ENCODE measurements at regions not wholly inside any gene's neighbourhood (a gene's known extent, or its start where the extent isn't known, plus 50 kb on each side); places are given as distances from the start of the nearest gene placed in this dataset.

GRCh38 chr1:165052936-165053335 is 303.6 kb downstream of the LMX1A start (continued):
- TF ChIP-seq SNAI2 (CRISPR knock-in tag; IDR thresholded peaks at IDR 0.05) = no peak
- TF ChIP-seq ISL1 (CRISPR knock-in tag; IDR thresholded peaks at IDR 0.05) = no peak
- TF ChIP-seq ESRRG (CRISPR knock-in tag; IDR thresholded peaks at IDR 0.05) = no peak
- no peak for TF ChIP-seq RARB (CRISPR knock-in tag; IDR thresholded peaks at IDR 0.05)

GRCh38 chr1:165052431-165052830 is 304.1 kb downstream of the LMX1A start:
- TF ChIP-seq RARB (CRISPR knock-in tag; IDR thresholded peaks at IDR 0.05) (no peak), TSHZ2 (CRISPR knock-in tag; IDR thresholded peaks at IDR 0.05) (no peak), GLIS3 (CRISPR knock-in tag; IDR thresholded peaks at IDR 0.05) (no peak), BACH2 (CRISPR knock-in tag; IDR thresholded peaks at IDR 0.05; ENCODE audit: borderline replicate concordance) (no peak), CSDC2 (CRISPR knock-in tag; IDR thresholded peaks at IDR 0.05) (no peak), ZFP3 (CRISPR knock-in tag; IDR thresholded peaks at IDR 0.05) (no peak), OSR1 (CRISPR knock-in tag; IDR thresholded peaks at IDR 0.05) (no peak), ESRRG (CRISPR knock-in tag; IDR thresholded peaks at IDR 0.05) (no peak), ZC3H10 (CRISPR knock-in tag; IDR thresholded peaks at IDR 0.05) (no peak), ISL1 (CRISPR knock-in tag; IDR thresholded peaks at IDR 0.05) (no peak), ARNTL (CRISPR knock-in tag; IDR thresholded peaks at IDR 0.05; ENCODE audit: borderline replicate concordance, low read depth) (no peak)
- no peak for ATAC-seq

- ATAC-seq = no peak
- TF ChIP-seq BACH2 (CRISPR knock-in tag; IDR thresholded peaks at IDR 0.05; ENCODE audit: borderline replicate concordance) (no peak), ZFP30 (CRISPR knock-in tag; IDR thresholded peaks at IDR 0.05) (no peak), TCF4 (CRISPR knock-in tag; IDR thresholded peaks at IDR 0.05; ENCODE audit: borderline replicate concordance) (no peak), TOX (CRISPR knock-in tag; IDR thresholded peaks at IDR 0.05; ENCODE audit: borderline replicate concordance) (no peak), POU6F1 (CRISPR knock-in tag; IDR thresholded peaks at IDR 0.05; ENCODE audit: borderline replicate concordance, low read depth) (no peak), GLIS3 (CRISPR knock-in tag; IDR thresholded peaks at IDR 0.05) (no peak), ESRRG (CRISPR knock-in tag; IDR thresholded peaks at IDR 0.05) (no peak), SNAI2 (CRISPR knock-in tag; IDR thresholded peaks at IDR 0.05) (no peak), CREB5 (CRISPR knock-in tag; IDR thresholded peaks at IDR 0.05; ENCODE audit: low read depth) (no peak)
Measured at GRCh38 chr1:165050246-165050645, 306.3 kb downstream of the LMX1A start.

GRCh38 chr1:165047994-165048393 is 308.5 kb downstream of the LMX1A start:
- no peak for ATAC-seq
- no peak for TF ChIP-seq TOX (CRISPR knock-in tag; IDR thresholded peaks at IDR 0.05; ENCODE audit: borderline replicate concordance)
- TF ChIP-seq SNAI2 (CRISPR knock-in tag; IDR thresholded peaks at IDR 0.05) = no peak
- no peak for TF ChIP-seq ZFP3 (CRISPR knock-in tag; IDR thresholded peaks at IDR 0.05)
- TF ChIP-seq RARB (CRISPR knock-in tag; IDR thresholded peaks at IDR 0.05) = no peak
- TF ChIP-seq CSRNP3 (CRISPR knock-in tag; IDR thresholded peaks at IDR 0.05) = no peak
- TF ChIP-seq ZNF70 (CRISPR knock-in tag; IDR thresholded peaks at IDR 0.05) = no peak
- no peak for TF ChIP-seq PATZ1 (CRISPR knock-in tag; IDR thresholded peaks at IDR 0.05; ENCODE audit: borderline replicate concordance)
- no peak for TF ChIP-seq TCF4 (CRISPR knock-in tag; IDR thresholded peaks at IDR 0.05; ENCODE audit: borderline replicate concordance)
- TF ChIP-seq ZC3H10 (CRISPR knock-in tag; IDR thresholded peaks at IDR 0.05) = no peak
- TF ChIP-seq PPARA (CRISPR knock-in tag; IDR thresholded peaks at IDR 0.05; ENCODE audit: borderline replicate concordance) = no peak
